Gastrocnemius medialis (tissue), 4 donors: ENCODE measurements at regions not wholly inside any gene's neighbourhood (a gene's known extent, or its start where the extent isn't known, plus 50 kb on each side); places are given as distances from the start of the nearest gene placed in this dataset.

Source experiments
- ATAC-seq, 2 donors: fragments of 150-250 bp; one replicate each; pipeline ENCODE4 v1.9.1; 2016
- DNase-seq, 2 donors: peaks; one replicate each; pipeline ENCODE4 v3.0.0-alpha.2; 2019
- H3K27ac ChIP-seq, 4 donors: fragments of 200-600 bp; sonication (generic); 1 replicate in 1 of 4; 2 replicates in 3 of 4; pipeline ENCODE4 v1.5.1; 2016 to 2018; ENCODE audit warnings: mild to moderate bottlenecking in 2 of 4, moderate library complexity in 1 of 4
- H3K27me3 ChIP-seq, 3 donors: fragments of 200-600 bp; sonication (generic) in 2 of 3; 1 replicate in 1 of 3; 2 replicates in 2 of 3; pipeline versions ENCODE4 v1.5.1 to v1.6.0; 2016 to 2019; ENCODE audit warnings: mild to moderate bottlenecking in 1 of 3, moderate library complexity in 1 of 3
- H3K36me3 ChIP-seq, 2 donors: fragments of 200-600 bp; sonication (generic) in 1 of 2; one replicate each; pipeline ENCODE4 v1.5.1; 2017 to 2018
- H3K4me1 ChIP-seq, 2 donors: fragments of 200-600 bp; sonication (generic) in 1 of 2; one replicate each; pipeline ENCODE4 v1.5.1; 2016 to 2017; ENCODE audit warnings: mild to moderate bottlenecking in 2 of 2
- H3K4me3 ChIP-seq, 4 donors: fragments of 200-600 bp; sonication (generic) in 3 of 4; 1 replicate in 1 of 4; 2 replicates in 3 of 4; pipeline ENCODE4 v1.5.1; 2016 to 2019; ENCODE audit warnings: mild to moderate bottlenecking in 2 of 4
- H3K9me3 ChIP-seq, 3 donors: fragments of 200-600 bp; sonication (generic) in 2 of 3; 1 replicate in 1 of 3; 2 replicates in 2 of 3; pipeline ENCODE4 v1.5.1; 2016 to 2019
- CTCF ChIP-seq, 5 experiments: fragments of 450-650 bp in 3 of 5; fragments of 200-600 bp in 2 of 5; sonication (generic) in 2 of 5; IDR thresholded peaks in 4 of 5; conservative IDR thresholded peaks in 1 of 5; 1 replicate in 4 of 5; 2 replicates in 1 of 5; pipeline ENCODE4 v1.5.1; 2016 to 2019; ENCODE audit warnings: antibody characterized with exemption in 5 of 5, mild to moderate bottlenecking in 3 of 5, moderate library complexity in 3 of 5
- POLR2A ChIP-seq, 2 donors: fragments of 450-650 bp; IDR thresholded peaks; one replicate each; pipeline ENCODE4 v1.6.1; 2017; ENCODE audit warnings: antibody characterized with exemption in 2 of 2, mild to moderate bottlenecking in 2 of 2, moderate library complexity in 2 of 2
- in situ Hi-C, 4 donors: fragments of 200-750 bp; cut with MboI; loops; one replicate each; pipeline versions ENCODE4 v1.15.0 to v1.8.0; 2017; ENCODE audit warnings: low sequenced_read_pairs in 4 of 4
- intact Hi-C: fragments of 100-400 bp; cut with DNase I; formaldehyde crosslinking; loops from one replicate; pipeline ENCODE4 v1.15.1; 2023; ENCODE audit warnings: low total_unique reads

- intact Hi-C loops, result no loop called here
- no peaks in the 10 kb centered on the region for H3K27me3 ChIP-seq
- H3K27ac ChIP-seq, result no peak overlapping the region
- no peak for ATAC-seq
- H3K4me1 ChIP-seq, result no peaks in the 10 kb centered on the region
- DNase-seq, result no peak
- H3K9me3 ChIP-seq, result no peaks in the 10 kb centered on the region
- H3K36me3 ChIP-seq, result no peaks in the 10 kb centered on the region
- TF ChIP-seq CTCF (IDR thresholded peaks at IDR 0.05 in 4 of 5, conservative IDR thresholded peaks at IDR 0.05 in 1 of 5) (no peak), POLR2A (IDR thresholded peaks at IDR 0.05) (no peak)
- no peak overlapping the region for H3K4me3 ChIP-seq
- in situ Hi-C loops, result no loop called here
These were observed 314.9 kb downstream of the TLE3 start for GRCh38 chr15:69782809-69783208.

- Histone ChIP-seq H3K4me1 (no peaks in the 10 kb centered on the region), H3K9me3 (no peaks in the 10 kb centered on the region), H3K36me3 (no peaks in the 10 kb centered on the region), H3K27ac (no peak overlapping the region), H3K4me3 (no peak overlapping the region), H3K27me3 (no peaks in the 10 kb centered on the region)
- intact Hi-C loops (no loop called here), in situ Hi-C loops (no loop called here)
- ATAC-seq, result no peak
- TF ChIP-seq POLR2A (IDR thresholded peaks at IDR 0.05) (no peak), CTCF (IDR thresholded peaks at IDR 0.05 in 4 of 5, conservative IDR thresholded peaks at IDR 0.05 in 1 of 5) (no peak)
- DNase-seq, result no peak
These were observed 314.5 kb downstream of the TLE3 start for GRCh38 chr15:69783211-69783610.

GRCh38 chr15:69784798-69785566 lies 312.7 kb downstream of the TLE3 start:
- DNase-seq, result no peak
- Histone ChIP-seq H3K36me3 (no peaks in the 10 kb centered on the region), H3K4me3 (no peak overlapping the region), H3K27me3 (no peaks in the 10 kb centered on the region), H3K27ac (no peak overlapping the region), H3K9me3 (no peaks in the 10 kb centered on the region), H3K4me1 (peaks cover 0 to 1% of the 10 kb centered on the region in 2 donors)
- TF ChIP-seq POLR2A (IDR thresholded peaks at IDR 0.05) (no peak), CTCF (IDR thresholded peaks at IDR 0.05 in 4 of 5, conservative IDR thresholded peaks at IDR 0.05 in 1 of 5) (no peak)
- in situ Hi-C loops, result no loop called here
- ATAC-seq, result no peak
- intact Hi-C loops, result no loop called here

GRCh38 chr15:69786136-69786701 lies 311.5 kb downstream of the TLE3 start:
- DNase-seq (no peak), ATAC-seq (no peak)
- in situ Hi-C loops (no loop called here), intact Hi-C loops (no loop called here)
- Histone ChIP-seq H3K4me1 (peaks cover 4 to 9% of the 10 kb centered on the region in 2 donors), H3K27me3 (no peaks in the 10 kb centered on the region), H3K4me3 (no peak overlapping the region), H3K9me3 (no peaks in the 10 kb centered on the region), H3K36me3 (no peaks in the 10 kb centered on the region), H3K27ac (no peak overlapping the region)
- no peak for TF ChIP-seq POLR2A (IDR thresholded peaks at IDR 0.05)

GRCh38 chr15:69787791-69788190 lies 309.9 kb downstream of the TLE3 start:
- peaks cover 7 to 9% of the 10 kb centered on the region in 2 donors for H3K4me1 ChIP-seq
- DNase-seq, result no peak
- no peaks in the 10 kb centered on the region for H3K36me3 ChIP-seq
- in situ Hi-C loops, result no loop called here
- H3K27me3 ChIP-seq, result no peaks in the 10 kb centered on the region
- ATAC-seq, result no peak
- H3K9me3 ChIP-seq, result no peaks in the 10 kb centered on the region
- intact Hi-C loops, result no loop called here
- H3K4me3 ChIP-seq, result no peak overlapping the region
- no peak for TF ChIP-seq CTCF (IDR thresholded peaks at IDR 0.05 in 4 of 5, conservative IDR thresholded peaks at IDR 0.05 in 1 of 5)
- TF ChIP-seq POLR2A (IDR thresholded peaks at IDR 0.05), result no peak
- H3K27ac ChIP-seq, result no peak overlapping the region
